ENCODE measurements at regions not wholly inside any gene's neighbourhood (a gene's known extent, or its start where the extent isn't known, plus 50 kb on each side); places are given as distances from the start of the nearest gene placed in this dataset.

DNA sequence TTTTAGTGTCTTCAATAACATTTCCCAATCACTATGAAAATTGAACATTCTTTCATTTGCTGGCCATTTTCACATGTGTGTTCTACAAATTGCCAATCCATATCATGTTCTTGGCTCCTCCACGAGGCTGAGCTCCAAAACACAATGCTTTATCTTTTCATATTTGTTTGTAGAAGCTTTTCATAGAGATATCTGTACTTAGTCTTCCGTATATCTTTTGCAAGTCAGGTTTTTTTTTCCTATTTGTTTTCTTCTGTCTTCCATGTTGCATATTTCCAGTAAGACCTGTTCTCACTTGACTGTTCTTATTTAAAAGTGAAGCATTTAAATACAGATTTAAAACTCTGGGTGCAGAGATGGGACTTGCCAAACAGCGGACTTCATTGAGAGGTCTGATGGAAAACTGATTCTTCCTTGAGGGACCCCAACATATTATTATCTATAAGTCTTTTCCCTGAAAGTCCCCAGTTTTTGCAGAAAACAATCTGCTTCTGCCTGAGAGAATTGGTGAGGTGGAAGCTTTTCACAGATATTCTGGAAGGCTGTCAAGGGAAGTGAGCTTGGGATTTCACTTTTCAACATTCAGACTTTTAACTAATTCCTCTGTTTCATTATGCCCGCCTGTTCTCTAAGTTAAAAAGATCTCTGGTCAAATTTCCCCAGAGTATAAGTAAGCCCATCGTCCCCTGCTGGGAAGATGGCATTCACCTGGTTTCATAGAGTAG lies 77.8 kb upstream of the KCNMB2 start:
- no peak for DNase-seq (ENCODE audit: low read depth, low spot score)
- no peak overlapping the region for H3K4me3 ChIP-seq (ENCODE audit: low read length)

DNA sequence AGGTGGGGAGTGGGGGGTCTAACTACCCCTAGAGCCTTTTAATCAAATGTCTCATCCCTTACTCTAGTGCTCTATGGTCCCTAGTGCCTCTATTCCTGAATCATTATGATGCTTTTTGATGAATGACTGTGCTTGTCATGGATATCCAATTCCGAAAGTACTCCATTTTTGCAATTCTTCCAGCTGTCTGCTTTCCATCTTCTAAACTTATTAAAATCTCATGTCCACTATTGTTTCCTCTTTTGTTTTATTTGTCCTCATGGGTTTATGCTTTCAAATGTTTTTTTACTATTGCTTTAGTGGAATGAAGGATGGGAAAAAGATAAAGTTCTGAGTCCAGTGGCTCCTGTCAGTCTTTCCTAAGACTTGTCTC lies 77.2 kb upstream of the KCNMB2 start:
- DNase-seq (ENCODE audit: low read depth, low spot score), result no peak

DNA sequence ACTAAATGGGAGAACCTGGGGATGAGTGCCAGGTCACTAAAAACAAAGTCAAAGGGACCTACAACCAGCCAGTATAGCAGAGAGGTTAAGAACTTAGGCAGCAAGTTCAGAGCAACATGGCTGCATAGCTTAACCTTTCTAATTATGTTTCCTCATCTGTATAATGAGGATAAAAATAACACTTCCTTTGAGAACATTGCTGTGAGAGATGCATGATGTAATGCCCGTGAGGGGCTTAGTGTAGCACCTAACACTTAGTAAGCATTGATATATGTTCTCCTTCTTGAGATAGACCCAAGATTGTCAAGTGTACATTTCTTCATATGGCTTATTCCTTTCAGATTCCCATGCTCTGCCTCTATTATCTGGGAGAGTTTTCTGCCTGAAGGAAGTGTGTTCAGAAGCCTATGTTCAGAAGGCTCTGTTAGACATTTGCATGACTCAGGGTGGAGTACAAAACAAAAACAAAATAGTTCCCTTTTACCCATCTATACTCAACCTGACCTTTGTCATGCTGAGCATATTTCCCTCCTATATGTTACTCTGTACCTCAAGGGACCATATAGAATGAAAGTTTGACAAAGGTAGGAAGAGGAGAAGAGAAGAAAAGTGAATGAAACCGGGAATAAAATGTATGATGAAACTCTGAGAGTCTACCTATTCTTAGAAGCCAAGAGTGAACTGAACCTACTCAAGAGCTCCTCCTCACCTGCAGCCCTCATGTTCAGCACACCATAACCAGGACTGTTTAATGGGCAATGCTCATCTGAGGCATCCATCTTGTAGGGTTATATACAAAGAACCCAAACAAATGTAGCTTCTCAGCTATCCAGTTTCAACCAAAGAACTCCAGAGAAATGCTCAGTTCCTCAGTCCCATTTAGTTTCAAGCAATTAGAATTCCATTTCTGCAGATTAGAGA lies 70.7 kb upstream of the KCNMB2 start:
- H3K4me3 ChIP-seq (ENCODE audit: low read length), result no peak overlapping the region
- DNase-seq (ENCODE audit: low read depth, low spot score), result no peak

More for the DNA sequence above, 77.2 kb upstream of the KCNMB2 start:
- no peak overlapping the region for H3K4me3 ChIP-seq (ENCODE audit: low read length)

DNA sequence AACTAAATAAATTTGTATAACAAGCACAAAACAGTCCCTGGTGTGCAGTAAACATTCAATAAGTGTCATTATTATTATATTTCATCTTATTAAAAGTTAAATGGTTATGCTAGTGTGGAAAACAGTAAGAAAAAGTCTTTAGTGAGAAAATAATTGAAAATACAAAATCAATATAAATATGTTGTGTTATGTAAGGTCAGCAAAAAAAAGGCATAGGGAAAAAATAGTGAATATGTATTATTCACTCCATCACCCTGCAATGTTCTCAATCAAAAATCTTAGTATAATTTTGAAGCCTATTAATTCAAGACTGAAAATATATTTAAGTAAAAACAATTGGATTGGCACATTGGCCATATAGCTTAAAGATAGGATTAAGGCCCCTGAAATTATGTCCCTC lies 63.3 kb upstream of the KCNMB2 start:
- DNase-seq (ENCODE audit: low read depth, low spot score), result no peak
- H3K4me3 ChIP-seq (ENCODE audit: low read length), result no peak overlapping the region

DNA sequence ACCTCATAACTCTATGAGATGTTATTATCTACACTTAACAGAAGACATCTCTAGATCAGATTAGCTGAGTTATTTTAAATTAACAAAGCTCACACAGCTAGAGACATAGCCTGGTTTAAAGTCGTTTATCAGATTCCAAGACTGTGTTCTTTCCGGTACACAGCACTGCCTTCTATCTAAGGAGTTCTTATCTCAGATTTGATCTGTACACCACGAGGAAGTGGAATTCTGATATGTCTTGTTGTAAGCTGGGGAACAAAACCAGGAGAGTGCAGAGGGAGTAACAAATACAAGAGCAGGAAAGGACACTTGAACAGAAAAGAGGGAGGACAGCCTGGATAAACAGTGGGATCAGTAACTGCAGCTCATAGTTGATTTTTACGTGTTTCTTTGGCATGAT lies 61.7 kb upstream of the KCNMB2 start:
- H3K4me3 ChIP-seq (ENCODE audit: low read length), result no peak overlapping the region
- no peak for DNase-seq (ENCODE audit: low read depth, low spot score)

DNA sequence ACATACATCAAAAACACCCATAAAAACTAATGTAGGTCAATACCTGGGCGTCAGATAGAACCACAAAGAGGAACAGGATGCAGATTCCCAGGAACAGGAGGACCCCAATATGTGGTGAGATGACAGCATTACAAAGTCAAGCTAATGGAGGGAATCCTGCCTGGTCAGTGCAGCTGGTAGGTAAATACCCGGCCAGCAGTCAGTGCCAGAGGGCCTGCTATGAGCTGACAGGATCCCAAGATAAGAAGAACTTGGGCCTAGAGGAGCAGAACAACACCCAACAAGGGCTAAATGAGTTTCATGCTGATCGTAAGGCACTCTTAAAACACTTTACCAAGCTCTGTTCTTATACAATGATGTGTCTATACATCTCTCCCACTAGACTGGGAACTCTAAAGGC lies 61.2 kb upstream of the KCNMB2 start:
- no peak for DNase-seq (ENCODE audit: low read depth, low spot score)
- no peak overlapping the region for H3K4me3 ChIP-seq (ENCODE audit: low read length)

DNA sequence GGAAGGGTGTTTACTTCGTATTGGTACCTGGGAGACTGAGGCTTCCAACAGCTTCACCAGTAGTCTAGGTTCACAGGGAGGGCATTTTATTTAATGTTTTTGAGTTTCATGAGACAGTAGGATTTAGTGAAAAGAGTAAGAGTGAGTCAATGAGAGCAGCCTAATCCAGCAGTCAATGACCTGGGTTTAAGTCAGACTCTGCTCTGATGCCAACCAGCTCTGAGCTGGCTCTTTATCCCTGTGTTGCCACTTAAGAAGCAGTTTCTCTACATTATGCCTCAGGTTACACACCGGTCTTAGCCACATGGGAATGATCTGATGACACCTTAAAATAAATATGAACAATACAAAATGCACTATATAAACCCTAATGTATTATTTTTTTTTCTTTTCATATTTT lies 59.4 kb upstream of the KCNMB2 start:
- H3K4me3 ChIP-seq (ENCODE audit: low read length), result no peak overlapping the region
- no peak for DNase-seq (ENCODE audit: low read depth, low spot score)

DNA sequence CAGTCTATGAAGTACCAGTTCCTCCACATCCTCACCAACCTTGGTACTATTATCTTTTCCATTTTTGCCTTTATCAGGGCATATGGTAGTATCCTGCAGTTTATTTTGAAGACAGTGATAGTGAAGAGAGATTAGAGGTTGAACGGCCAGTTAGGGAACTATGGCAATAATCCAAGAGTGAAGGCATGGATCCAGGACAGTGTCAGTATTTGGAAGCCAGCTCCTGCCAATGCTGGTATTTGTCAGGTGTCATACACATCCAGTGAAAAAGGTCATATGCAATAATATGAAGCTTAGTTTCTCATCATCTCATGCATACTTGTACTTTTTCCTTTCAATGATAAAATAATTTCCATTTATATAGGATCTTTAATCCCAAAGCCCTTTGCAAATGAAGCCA lies 56.8 kb upstream of the KCNMB2 start:
- no peak for DNase-seq (ENCODE audit: low read depth, low spot score)
- no peak overlapping the region for H3K4me3 ChIP-seq (ENCODE audit: low read length)

DNA sequence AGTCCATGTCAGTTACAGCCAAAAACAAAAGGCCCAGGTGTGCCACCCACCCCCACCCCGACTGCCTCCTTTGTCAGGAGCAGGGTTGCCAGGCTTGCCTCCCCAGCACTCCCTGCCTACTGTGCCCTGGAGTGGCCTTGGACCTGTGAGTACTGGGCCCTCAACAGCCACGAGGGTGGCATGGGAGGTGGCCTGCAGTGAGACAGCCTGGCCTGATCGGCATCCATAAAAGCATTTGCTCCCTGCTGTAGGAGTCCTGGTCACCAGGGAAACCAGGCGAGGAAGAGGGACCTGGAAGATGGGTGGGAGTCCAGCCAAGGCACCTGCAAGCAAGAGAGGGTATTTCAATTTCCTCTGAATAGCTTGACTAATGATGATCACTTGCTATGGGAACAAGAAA lies 56.4 kb upstream of the KCNMB2 start:
- DNase-seq (ENCODE audit: low read depth, low spot score), result no peak
- H3K4me3 ChIP-seq (ENCODE audit: low read length), result no peak overlapping the region

DNA sequence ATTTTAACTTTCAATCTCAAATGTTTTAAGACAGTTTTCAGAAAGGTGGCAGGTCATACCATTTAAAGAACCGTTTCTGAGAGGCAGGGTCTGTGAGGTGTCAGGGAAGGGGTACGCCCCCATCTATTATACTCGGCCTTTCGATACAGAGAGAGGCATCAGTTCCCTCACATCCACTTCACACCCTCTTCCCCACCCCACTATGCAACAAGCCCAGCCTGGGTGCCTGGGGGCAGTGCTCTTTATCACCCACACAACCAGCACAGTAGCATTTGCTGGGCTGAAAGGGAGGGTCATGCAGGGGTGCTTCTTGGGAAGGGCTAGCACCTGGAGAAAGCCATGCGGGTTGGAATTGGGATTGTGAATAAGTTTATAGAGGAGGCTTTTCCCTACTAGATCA lies 56.0 kb upstream of the KCNMB2 start:
- DNase-seq (ENCODE audit: low read depth, low spot score), result no peak
- no peak overlapping the region for H3K4me3 ChIP-seq (ENCODE audit: low read length)

DNA sequence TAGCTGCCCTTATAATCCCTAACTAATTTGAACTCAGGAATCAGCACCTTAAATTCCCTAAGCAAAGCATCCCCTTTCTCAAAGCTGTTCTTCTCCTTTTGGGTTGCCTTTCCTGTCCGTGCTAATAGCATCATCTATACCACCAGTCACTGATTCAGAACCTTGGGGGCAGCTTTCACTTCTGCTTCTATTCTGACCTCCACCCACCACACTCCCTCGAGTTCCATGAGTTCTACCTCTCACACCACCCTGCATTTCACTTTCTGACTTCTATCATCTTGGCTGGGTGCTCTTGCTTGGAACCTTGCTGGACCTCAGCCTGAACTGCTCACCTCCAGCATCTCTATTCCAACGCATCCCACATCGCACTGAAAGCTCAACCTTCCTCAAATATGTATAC lies 55.4 kb upstream of the KCNMB2 start:
- no peak for DNase-seq (ENCODE audit: low read depth, low spot score)
- H3K4me3 ChIP-seq (ENCODE audit: low read length), result no peak overlapping the region

DNA sequence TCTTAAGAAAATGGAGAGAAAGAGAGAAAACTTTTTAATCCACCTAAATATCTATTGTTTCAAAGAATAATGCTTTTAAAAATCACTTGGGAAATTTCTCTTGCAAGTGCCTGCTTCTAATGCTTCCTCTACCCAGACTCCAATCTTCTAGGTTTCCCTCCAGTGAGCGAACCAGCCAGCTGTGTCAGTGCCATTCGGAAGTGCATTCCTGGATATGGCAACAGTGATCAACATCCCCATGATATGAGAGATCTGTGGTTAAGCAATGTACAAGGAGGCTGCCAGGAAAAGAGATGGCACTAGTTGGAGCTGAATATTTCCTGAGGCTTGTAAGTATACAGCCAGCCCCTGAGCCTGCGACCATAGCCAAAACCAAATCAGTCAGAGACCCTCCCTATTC lies 53.3 kb upstream of the KCNMB2 start:
- no peak for DNase-seq (ENCODE audit: low read depth, low spot score)
- H3K4me3 ChIP-seq (ENCODE audit: low read length), result no peak overlapping the region

DNA sequence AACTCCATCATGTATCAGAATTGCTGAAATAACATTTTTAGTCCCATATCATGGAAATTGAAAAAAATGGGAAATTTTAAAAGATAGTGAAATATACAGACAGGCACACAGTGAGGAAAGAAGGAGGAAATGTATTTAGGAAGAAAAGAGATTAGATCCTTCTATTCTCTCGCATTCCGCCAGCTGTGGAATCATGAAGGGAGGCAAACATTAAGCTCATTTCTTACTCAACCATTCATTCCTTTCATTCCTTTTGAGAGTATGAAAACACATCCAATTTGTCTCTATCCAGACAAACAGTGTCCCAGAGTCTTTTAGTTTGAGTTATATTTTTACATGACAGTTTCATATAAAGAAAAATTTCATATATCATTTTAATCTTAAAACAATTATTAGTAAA lies 52.5 kb upstream of the KCNMB2 start:
- no peak overlapping the region for H3K4me3 ChIP-seq (ENCODE audit: low read length)
- no peak for DNase-seq (ENCODE audit: low read depth, low spot score)

DNA sequence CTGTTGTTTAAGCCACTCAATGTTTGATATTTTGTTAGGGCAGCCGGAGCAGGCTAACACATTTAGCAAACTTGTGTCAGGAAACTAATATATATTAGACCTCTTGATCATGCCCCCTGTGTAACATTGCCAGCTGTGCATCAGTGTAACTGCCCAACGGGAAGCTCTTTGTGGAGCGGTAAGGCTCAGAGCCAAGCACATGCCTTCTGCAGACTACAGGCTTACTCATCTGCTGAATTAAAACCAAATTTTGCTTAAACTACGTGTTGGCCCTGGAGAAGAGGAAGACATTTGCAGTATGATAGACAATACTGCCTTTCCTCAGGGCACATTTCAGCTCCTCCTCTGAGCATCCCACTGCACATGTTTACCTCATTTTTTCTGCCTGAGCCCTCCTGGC lies 50.5 kb upstream of the KCNMB2 start:
- no peak overlapping the region for H3K4me3 ChIP-seq (ENCODE audit: low read length)
- no peak for DNase-seq (ENCODE audit: low read depth, low spot score)

Data from Jurkat, Clone E6-1 (cell line).